HL-60 (cell line): ENCODE measurements at regions not wholly inside any gene's neighbourhood (a gene's known extent, or its start where the extent isn't known, plus 50 kb on each side); places are given as distances from the start of the nearest gene placed in this dataset.

Experiments used
- DNase-seq, 2 experiments: peaks; one replicate each; pipeline ENCODE4 v3.0.0-alpha.2; 2010 to 2020; ENCODE audit warnings: low read depth in 1 of 2, low spot score in 1 of 2
- H3K27ac ChIP-seq: fragments of 250-450 bp; sonication (Bioruptor Pico); replicated peaks from 2 replicates; pipeline ENCODE4 v1.5.1; 2020; ENCODE audit warnings: mild to moderate bottlenecking, moderate library complexity
- H3K27me3 ChIP-seq: fragments of 250-450 bp; sonication (Bioruptor Pico); 2 replicates; pipeline ENCODE4 v1.5.1; 2021; ENCODE audit warnings: mild to moderate bottlenecking, moderate library complexity; ENCODE audit not compliant: insufficient read depth, poor library complexity, severe bottlenecking
- H3K4me3 ChIP-seq: replicated peaks from 2 replicates; pipeline ENCODE4 v1.5.1; 2011; ENCODE audit warnings: mild to moderate bottlenecking, control low read depth, low read length; ENCODE audit not compliant: insufficient read depth
- CTCF ChIP-seq: IDR thresholded peaks from one replicate; pipeline ENCODE4 v1.5.1; 2011; ENCODE audit warnings: low read length, control low read depth, inconsistent platforms; ENCODE audit not compliant: insufficient read depth
- GABPA ChIP-seq: IDR thresholded peaks from 2 replicates; pipeline ENCODE4 v1.6.1; 2012; ENCODE audit warnings: low read depth
- POLR2AphosphoS5 ChIP-seq: IDR thresholded peaks from 2 replicates; pipeline ENCODE4 v1.6.1; 2012; ENCODE audit warnings: low read depth
- REST ChIP-seq: IDR thresholded peaks from 2 replicates; pipeline ENCODE4 v1.6.1; 2012; ENCODE audit warnings: low read depth; ENCODE audit not compliant: insufficient replicate concordance
- SPI1 ChIP-seq: IDR thresholded peaks from 2 replicates; pipeline ENCODE4 v1.6.1; 2012; ENCODE audit warnings: low read depth, mild to moderate bottlenecking, borderline replicate concordance

DNA sequence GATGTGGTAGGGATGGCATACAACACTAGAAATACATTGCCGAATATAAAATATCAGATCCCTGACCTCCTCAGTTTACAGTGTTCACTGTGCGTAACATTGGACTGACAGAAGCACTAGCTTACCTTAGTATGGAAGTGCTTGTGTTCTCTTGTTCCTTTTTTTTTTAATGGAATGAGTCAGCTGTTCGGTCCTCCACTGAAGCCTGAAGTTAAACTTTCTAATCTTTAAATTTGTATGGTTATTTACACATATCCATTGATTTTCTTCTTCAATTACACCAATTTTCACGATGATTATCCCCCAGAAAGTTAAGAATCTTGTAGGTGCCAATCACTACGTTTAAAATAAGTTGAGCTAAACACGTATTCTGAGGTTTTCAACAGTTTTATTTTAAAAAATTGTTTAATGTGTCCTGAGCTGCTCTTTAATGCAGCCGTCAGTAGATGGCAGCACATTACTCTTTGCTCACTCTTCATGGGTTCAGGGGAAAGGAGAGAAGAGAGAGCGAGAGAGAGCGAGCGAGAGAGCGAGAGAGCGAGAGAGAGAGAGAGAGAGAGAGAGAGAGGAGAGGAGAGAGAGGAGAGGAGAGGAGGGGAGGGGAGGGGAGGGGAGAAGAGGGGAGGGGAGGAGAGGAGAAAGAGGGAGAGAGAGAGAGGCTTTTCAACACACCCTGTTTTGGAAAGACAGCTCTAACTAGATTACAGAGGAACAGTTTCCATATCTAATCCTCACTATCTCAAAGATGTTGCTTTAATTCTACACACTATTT, 134.7 kb upstream of the SCAF11 start:
- peak; percentile 26 to 56 for DNase-seq
- H3K27ac ChIP-seq = 0 out of 2 replicates have a peak overlapping the region, but pooled peaks have one; percentile 32
- peak; percentile 60 for TF ChIP-seq CTCF
- no peak for TF ChIP-seq POLR2AphosphoS5
- no peaks in the 10 kb centered on the region for H3K27me3 ChIP-seq
- no peak overlapping the region for H3K4me3 ChIP-seq

DNA sequence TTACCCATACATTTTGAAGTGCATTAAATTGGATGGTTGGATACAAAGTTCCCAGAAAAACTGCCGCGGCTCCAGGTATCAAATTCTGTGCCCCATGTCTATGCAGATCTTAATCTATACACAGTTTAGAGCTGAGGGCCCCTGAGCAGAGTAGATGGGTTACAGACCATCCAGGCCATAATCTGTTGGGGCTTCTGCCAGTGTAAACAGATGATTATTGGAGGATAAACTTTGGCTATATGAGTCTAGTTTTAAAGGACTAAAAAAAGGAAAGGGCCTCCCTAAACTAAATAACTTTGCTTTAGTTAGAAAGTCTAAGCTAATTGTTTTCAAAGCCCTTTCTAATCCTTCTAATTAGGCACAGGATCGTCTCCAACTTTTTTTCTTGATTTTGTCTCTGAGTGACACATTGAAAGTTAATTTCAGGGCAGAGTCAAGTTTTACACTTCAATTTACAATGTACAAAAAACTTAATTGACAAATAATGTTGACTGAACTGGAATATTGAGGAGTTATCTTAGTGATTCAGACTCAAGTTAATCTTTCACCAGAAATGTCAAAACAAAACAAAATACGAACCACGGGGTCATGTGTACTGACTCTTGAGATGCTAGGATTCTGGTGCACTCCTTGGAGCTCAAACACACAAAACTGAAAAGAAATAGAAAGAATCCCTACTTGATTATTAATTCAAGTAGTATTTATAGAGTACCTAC, 133.9 kb upstream of the SCAF11 start:
- no peak for TF ChIP-seq REST
- TF ChIP-seq GABPA = no peak
- no peak for TF ChIP-seq POLR2AphosphoS5
- TF ChIP-seq SPI1 = no peak
- no peak for TF ChIP-seq CTCF
- Histone ChIP-seq H3K4me3 (no peak overlapping the region), H3K27me3 (no peaks in the 10 kb centered on the region), H3K27ac (no peak overlapping the region)
- DNase-seq = no peak

- H3K4me3 ChIP-seq = no peak overlapping the region
- no peaks in the 10 kb centered on the region for H3K27me3 ChIP-seq
- TF ChIP-seq POLR2AphosphoS5 (no peak), GABPA (no peak), CTCF (no peak), REST (no peak), SPI1 (no peak)
- H3K27ac ChIP-seq = no peak overlapping the region
- no peak for DNase-seq
Measured at GRCh38 chr12:46112364-46112763, 122.0 kb upstream of the SCAF11 start.
